Uterus (tissue), 2 donors: ENCODE measurements at regions not wholly inside any gene's neighbourhood (a gene's known extent, or its start where the extent isn't known, plus 50 kb on each side); places are given as distances from the start of the nearest gene placed in this dataset.

Experiments
- CTCF ChIP-seq, 4 experiments: fragments of 200-600 bp in 2 of 4; fragments of 450-650 bp in 2 of 4; sonication (generic) in 2 of 4; IDR thresholded peaks; one replicate each; pipeline ENCODE4 v1.5.1; 2016 to 2019; ENCODE audit warnings: antibody characterized with exemption in 4 of 4, mild to moderate bottlenecking in 2 of 4, moderate library complexity in 1 of 4
- POLR2A ChIP-seq, 2 donors: fragments of 450-650 bp; IDR thresholded peaks; one replicate each; pipeline ENCODE4 v1.6.1; 2016; ENCODE audit warnings: antibody characterized with exemption in 2 of 2, mild to moderate bottlenecking in 1 of 2, moderate library complexity in 1 of 2

- no peak for TF ChIP-seq CTCF (IDR thresholded peaks at IDR 0.05)
- no peak for TF ChIP-seq POLR2A (IDR thresholded peaks at IDR 0.05)
Observed at GRCh38 chr21:32889596-32889995, 118.0 kb upstream of the PAXBP1 start.
